HG02759 (cell line): ENCODE measurements at regions not wholly inside any gene's neighbourhood (a gene's known extent, or its start where the extent isn't known, plus 50 kb on each side); places are given as distances from the start of the nearest gene placed in this dataset.

Experiments used
- ATAC-seq: cut with Tn5 transposase; IDR thresholded peaks from one replicate; pipeline ENCODE4 v1.9.1; 2021; ENCODE audit warnings: mild to moderate bottlenecking, moderate library complexity; ENCODE audit not compliant: unreplicated experiment

GRCh38 chr9:129320575-129321285, 142.7 kb upstream of the IER5L start:
- ATAC-seq: peak; percentile 52

- ATAC-seq: no peak
These were observed 141.9 kb upstream of the IER5L start for GRCh38 chr9:129319938-129320481.

- no peak for ATAC-seq
These were observed 141.2 kb upstream of the IER5L start for GRCh38 chr9:129319076-129319937.

- ATAC-seq: no peak
These were observed 140.3 kb upstream of the IER5L start for GRCh38 chr9:129318121-129319075.

GRCh38 chr9:129317179-129318011, 139.3 kb upstream of the IER5L start:
- ATAC-seq: no peak

GRCh38 chr9:129316281-129317030, 138.4 kb upstream of the IER5L start:
- ATAC-seq: no peak

- ATAC-seq: no peak
These were observed 135.4 kb upstream of the IER5L start for GRCh38 chr9:129313331-129313955.

GRCh38 chr9:129312251-129313122, 134.4 kb upstream of the IER5L start:
- no peak for ATAC-seq

- no peak for ATAC-seq
These were observed 133.6 kb upstream of the IER5L start for GRCh38 chr9:129311643-129312042.

- no peak for ATAC-seq
These were observed 132.7 kb upstream of the IER5L start for GRCh38 chr9:129310666-129311350.

GRCh38 chr9:129309906-129310305, 131.8 kb upstream of the IER5L start:
- ATAC-seq: no peak

GRCh38 chr9:129309041-129309430, 131.0 kb upstream of the IER5L start:
- ATAC-seq: no peak

GRCh38 chr9:129307227-129307970, 129.3 kb upstream of the IER5L start:
- ATAC-seq: no peak

GRCh38 chr9:129306318-129306973, 128.4 kb upstream of the IER5L start:
- ATAC-seq: no peak

GRCh38 chr9:129305246-129305645, 127.2 kb upstream of the IER5L start:
- no peak for ATAC-seq

- ATAC-seq: no peak
These were observed 123.9 kb upstream of the IER5L start for GRCh38 chr9:129301941-129302340.
